IPS-20b (cell line): ENCODE measurements at regions not wholly inside any gene's neighbourhood (a gene's known extent, or its start where the extent isn't known, plus 50 kb on each side); places are given as distances from the start of the nearest gene placed in this dataset.

Experiments used
- H3K27ac ChIP-seq: one replicate; pipeline ENCODE4 v1.5.1; 2013; ENCODE audit warnings: low read length
- H3K27me3 ChIP-seq: 2 replicates; pipeline ENCODE4 v1.6.1; 2013; ENCODE audit warnings: mild to moderate bottlenecking, low read length, inconsistent platforms; ENCODE audit not compliant: insufficient read depth
- H3K36me3 ChIP-seq: 2 replicates; pipeline ENCODE4 v1.6.1; 2013; ENCODE audit warnings: low read depth, mild to moderate bottlenecking, inconsistent platforms, low read length, moderate library complexity; ENCODE audit not compliant: insufficient read depth
- H3K4me1 ChIP-seq: 2 replicates; pipeline ENCODE4 v1.6.1; 2013; ENCODE audit warnings: mild to moderate bottlenecking, control low read depth, inconsistent platforms, low read length, moderate library complexity; ENCODE audit not compliant: insufficient read depth
- H3K4me3 ChIP-seq: 2 replicates; pipeline ENCODE4 v1.5.1; 2013; ENCODE audit warnings: mild to moderate bottlenecking, low read length, inconsistent platforms
- H3K9ac ChIP-seq: 2 replicates; pipeline ENCODE4 v1.6.1; 2013; ENCODE audit warnings: low read depth, mild to moderate bottlenecking, inconsistent platforms, low read length, moderate library complexity
- H3K9me3 ChIP-seq: 2 replicates; pipeline ENCODE4 v1.6.1; 2013; ENCODE audit warnings: mild to moderate bottlenecking, low read depth, low read length, inconsistent platforms; ENCODE audit not compliant: insufficient read depth

DNA sequence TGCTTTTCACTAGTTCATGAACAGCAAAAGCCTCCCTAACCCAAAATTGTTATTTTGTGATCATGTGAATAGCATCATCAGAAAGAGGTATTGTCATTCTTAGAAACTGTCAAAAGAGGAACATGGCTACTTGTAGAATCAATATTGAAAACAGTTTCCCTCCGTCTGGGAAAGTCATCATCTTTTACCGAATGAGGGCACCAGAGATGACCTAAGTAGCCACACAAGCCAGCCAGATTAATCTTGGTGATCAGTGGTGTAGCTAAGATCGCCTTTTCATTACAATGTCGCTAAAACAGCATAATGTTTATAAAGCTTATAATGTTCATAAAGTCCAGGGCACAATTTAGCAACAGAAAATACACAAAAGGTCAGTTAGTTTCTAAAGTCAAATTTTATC lies 136.1 kb downstream of the SIPA1L2 start:
- Histone ChIP-seq H3K9me3 (no peaks in the 10 kb centered on the region), H3K36me3 (no peaks in the 10 kb centered on the region; the same call in 1 of the 2 replicates), H3K9ac (no peak overlapping the region), H3K4me3 (no peak overlapping the region), H3K27me3 (no peaks in the 10 kb centered on the region), H3K4me1 (0 out of 2 replicates have a peak, but pooled peaks cover 5% of the 10 kb centered on the region), H3K27ac (no peak overlapping the region)

DNA sequence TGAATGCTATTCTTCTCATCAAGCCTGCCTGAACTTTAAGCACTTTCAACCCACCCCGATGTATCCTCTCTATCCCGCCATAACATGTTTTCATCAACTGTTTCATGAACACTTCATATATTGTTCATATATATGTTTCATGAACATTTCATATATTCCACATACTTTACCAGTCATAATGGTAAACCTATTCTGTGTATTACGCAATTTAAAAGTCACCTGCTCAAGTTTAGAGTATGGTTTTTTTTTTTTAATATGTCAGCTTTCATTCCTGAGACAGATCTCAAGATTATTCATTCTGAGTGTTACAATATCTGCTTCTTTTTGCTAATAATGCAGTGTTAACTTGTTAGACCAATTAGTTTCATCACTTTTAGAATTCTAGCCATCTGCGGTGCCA lies 140.7 kb downstream of the SIPA1L2 start:
- no peak overlapping the region for H3K4me3 ChIP-seq
- no peaks in the 10 kb centered on the region for H3K27me3 ChIP-seq
- H3K27ac ChIP-seq: no peak overlapping the region
- H3K9me3 ChIP-seq: no peaks in the 10 kb centered on the region
- no peaks in the 10 kb centered on the region; the same call in 1 of the 2 replicates for H3K4me1 ChIP-seq
- no peaks in the 10 kb centered on the region; the same call in 1 of the 2 replicates for H3K36me3 ChIP-seq
- no peak overlapping the region for H3K9ac ChIP-seq

DNA sequence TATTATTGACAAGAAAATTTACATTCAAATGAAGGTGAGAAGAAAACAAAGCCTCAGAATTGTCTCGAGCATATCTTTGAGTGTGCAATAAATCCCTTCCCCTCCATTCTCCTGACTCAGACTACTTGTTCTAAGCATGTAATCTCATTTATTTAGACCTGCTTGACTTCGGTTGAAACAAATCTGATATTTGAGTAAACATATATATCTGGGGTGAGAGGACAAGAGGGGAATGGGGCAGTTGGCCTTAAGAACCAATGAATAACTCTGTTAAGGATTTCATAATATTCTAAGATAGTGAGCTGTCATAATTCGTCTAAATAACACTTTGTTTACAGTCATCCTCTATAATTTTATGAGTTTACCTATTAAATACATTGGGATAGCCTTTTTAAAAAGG lies 142.7 kb downstream of the SIPA1L2 start:
- Histone ChIP-seq H3K27ac (no peak overlapping the region), H3K36me3 (peaks cover 7% of the 10 kb centered on the region), H3K9me3 (no peaks in the 10 kb centered on the region), H3K9ac (no peak overlapping the region), H3K4me3 (no peak overlapping the region), H3K4me1 (no peaks in the 10 kb centered on the region; the same call in 1 of the 2 replicates), H3K27me3 (no peaks in the 10 kb centered on the region)

DNA sequence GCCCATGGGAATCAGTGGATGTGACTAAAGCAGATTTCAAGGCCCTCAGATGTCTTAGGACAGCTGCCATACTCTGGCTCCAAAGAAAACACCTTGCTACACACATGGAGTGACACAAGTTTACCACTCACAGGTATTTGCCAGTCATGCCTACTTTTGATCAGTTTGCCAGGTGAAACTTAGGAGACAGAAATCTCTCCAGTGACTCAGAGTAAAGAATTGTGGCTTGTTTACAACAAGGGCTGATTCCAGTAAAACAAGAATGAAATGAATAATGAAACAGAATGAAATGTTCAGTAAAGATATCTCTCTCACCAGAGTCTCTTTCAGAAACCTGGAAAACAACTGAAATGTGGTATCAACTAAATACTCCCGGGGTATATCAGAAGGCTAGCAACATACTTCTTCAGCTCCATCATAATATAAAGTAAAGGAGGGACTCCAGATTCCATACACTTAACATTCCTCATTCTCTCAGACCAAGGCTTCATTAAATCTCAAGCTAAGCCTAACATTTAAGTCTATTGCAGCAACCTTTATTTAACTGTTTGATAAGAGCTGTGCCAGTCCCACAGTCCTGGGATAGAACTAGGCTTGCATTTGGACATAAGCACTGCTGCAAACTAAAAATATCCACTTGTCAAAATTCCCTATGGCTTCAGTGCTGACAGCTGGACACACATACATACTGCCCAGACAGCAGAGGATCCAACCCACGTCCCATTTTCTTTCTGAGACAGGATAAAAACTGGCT lies 143.3 kb downstream of the SIPA1L2 start:
- Histone ChIP-seq H3K27ac (no peak overlapping the region), H3K27me3 (no peaks in the 10 kb centered on the region), H3K4me3 (no peak overlapping the region), H3K9me3 (no peaks in the 10 kb centered on the region), H3K9ac (no peak overlapping the region), H3K4me1 (no peaks in the 10 kb centered on the region; the same call in 1 of the 2 replicates), H3K36me3 (peaks cover 7% of the 10 kb centered on the region)

DNA sequence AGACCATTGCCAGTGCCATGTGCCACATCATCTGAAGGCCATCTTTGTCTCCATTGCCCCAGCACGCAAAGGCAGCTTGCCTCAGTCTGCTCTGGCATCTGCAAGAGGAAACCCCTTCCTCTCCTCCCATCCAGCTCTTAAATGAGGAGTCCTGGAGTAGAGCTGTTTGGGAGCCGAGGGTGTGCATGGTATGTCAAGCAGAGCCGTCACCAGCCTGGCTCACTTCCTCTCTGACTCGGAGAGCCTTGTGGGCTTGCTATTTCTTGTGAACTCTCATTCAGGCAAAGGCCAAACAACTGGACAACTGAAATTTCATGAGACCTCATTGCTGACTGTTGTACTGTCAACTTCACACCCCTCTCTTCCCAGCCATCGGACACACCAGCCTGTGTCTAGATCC lies 143.9 kb downstream of the SIPA1L2 start:
- no peaks in the 10 kb centered on the region for H3K9me3 ChIP-seq
- H3K9ac ChIP-seq: no peak overlapping the region
- H3K4me3 ChIP-seq: no peak overlapping the region
- peaks cover 7% of the 10 kb centered on the region for H3K36me3 ChIP-seq
- no peaks in the 10 kb centered on the region; the same call in 1 of the 2 replicates for H3K4me1 ChIP-seq
- no peaks in the 10 kb centered on the region for H3K27me3 ChIP-seq
- H3K27ac ChIP-seq: no peak overlapping the region

DNA sequence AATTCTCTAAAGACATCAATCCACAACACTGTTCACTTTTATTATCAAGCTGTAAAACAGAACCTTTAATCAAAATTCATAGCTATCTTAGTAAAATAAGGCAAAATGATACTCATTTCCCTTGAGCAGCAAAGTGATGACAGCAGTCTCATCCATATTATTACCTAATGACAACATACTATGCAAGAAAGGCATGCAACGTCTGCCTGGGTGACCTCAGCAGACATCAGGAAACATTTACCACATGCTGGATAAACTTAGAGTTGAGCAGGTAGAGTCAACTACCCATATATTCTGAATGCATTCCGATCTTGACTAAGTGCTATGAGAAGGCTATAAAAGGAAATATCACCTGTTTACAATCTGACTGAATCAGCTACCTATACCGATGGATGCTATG lies 145.1 kb downstream of the SIPA1L2 start:
- peaks cover 7% of the 10 kb centered on the region for H3K36me3 ChIP-seq
- no peak overlapping the region for H3K27ac ChIP-seq
- H3K4me1 ChIP-seq: no peaks in the 10 kb centered on the region; the same call in 1 of the 2 replicates
- no peaks in the 10 kb centered on the region for H3K27me3 ChIP-seq
- H3K9me3 ChIP-seq: no peaks in the 10 kb centered on the region
- H3K4me3 ChIP-seq: no peak overlapping the region
- H3K9ac ChIP-seq: no peak overlapping the region

DNA sequence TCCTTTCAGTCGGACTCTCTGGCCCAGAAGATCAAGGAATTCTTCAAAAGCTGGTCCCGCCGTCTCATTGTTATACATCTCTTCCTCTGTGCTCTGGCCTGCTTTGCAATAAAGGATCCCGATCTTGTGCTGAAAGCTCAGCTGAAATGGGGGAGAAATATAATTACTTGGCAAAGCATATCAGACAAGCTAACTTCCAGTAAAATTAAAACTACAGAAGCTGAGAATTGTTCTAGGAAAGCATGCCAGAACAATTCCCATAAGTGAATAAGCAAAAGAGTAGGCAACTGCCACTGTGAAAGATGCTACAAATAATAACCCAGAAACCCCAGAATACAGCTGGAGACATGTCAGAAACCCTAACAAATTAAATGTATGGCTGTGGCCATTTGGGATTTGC lies 146.1 kb downstream of the SIPA1L2 start:
- no peaks in the 10 kb centered on the region for H3K9me3 ChIP-seq
- H3K9ac ChIP-seq: no peak overlapping the region
- no peaks in the 10 kb centered on the region for H3K27me3 ChIP-seq
- no peaks in the 10 kb centered on the region; the same call in 1 of the 2 replicates for H3K4me1 ChIP-seq
- H3K27ac ChIP-seq: no peak overlapping the region
- H3K36me3 ChIP-seq: peaks cover 7% of the 10 kb centered on the region
- no peak overlapping the region for H3K4me3 ChIP-seq

DNA sequence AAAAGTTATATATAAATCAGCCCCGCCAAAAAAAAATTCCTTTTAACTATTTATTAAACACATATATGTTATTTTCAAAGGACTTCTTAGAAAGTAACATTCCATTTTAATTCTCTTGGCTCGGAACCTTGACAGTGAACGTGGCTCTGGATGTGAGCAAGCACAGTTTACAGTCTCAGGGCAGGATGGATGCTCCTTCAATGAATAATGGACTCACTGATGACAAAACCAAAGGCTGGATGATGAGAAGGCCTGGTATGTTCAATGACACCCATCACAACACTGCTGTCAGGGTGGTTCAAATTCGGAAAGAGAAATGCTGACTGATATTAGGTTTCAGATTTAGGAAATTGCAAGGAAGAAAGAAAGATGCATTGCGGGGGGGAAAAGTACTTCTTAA lies 148.8 kb downstream of the SIPA1L2 start:
- Histone ChIP-seq H3K9me3 (no peaks in the 10 kb centered on the region), H3K27ac (no peak overlapping the region), H3K4me3 (no peak overlapping the region), H3K27me3 (no peaks in the 10 kb centered on the region), H3K36me3 (peaks cover 7% of the 10 kb centered on the region), H3K4me1 (no peaks in the 10 kb centered on the region), H3K9ac (no peak overlapping the region)

DNA sequence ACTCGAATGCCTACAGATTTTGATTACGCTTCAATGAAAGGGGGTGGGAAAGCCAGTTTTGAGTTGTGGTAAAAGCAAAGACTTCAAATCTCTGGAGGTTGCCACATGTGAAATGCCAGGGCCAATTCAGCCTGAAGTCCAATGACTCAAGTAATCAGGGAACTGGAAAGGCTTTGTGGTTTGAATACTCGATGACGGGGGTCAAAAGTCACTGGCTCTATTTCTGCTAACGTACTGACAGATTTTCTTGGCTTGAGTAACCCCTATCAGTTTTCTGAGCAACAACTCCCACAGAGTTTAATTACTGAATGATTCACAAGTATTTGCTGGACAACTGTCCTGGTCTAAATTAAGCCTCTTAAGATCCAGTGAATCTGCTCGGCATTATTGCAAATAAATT lies 152.2 kb downstream of the SIPA1L2 start:
- Histone ChIP-seq H3K9me3 (no peaks in the 10 kb centered on the region), H3K9ac (no peak overlapping the region), H3K27me3 (no peaks in the 10 kb centered on the region), H3K4me1 (peaks cover 18% of the 10 kb centered on the region), H3K4me3 (no peak overlapping the region), H3K36me3 (peaks cover 1% of the 10 kb centered on the region; the same call in 1 of the 2 replicates), H3K27ac (no peak overlapping the region)

DNA sequence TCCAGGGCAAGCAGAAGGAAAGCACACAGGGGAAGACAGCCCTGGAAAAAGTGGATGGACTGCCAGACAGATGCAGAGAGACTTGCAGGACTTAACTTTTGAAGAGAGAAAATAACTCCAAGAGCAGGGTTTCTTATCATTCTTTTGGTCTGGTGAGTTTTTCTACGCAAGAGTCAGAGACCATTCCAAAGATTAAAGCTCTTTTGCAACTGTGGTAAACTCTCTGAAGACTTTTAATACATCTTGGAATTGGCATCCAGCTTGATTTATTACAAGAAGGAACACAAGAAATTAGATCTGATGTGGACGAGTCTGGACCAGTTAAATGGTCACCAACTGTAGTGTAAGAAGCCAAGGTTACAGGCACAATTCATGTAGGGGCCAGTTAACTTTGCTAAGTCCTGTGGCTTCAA lies 153.4 kb downstream of the SIPA1L2 start:
- H3K9ac ChIP-seq: no peak overlapping the region
- H3K27ac ChIP-seq: no peak overlapping the region
- H3K4me1 ChIP-seq: peaks cover 29% of the 10 kb centered on the region
- H3K9me3 ChIP-seq: no peaks in the 10 kb centered on the region
- no peak overlapping the region for H3K4me3 ChIP-seq
- H3K36me3 ChIP-seq: no peaks in the 10 kb centered on the region
- H3K27me3 ChIP-seq: no peaks in the 10 kb centered on the region

DNA sequence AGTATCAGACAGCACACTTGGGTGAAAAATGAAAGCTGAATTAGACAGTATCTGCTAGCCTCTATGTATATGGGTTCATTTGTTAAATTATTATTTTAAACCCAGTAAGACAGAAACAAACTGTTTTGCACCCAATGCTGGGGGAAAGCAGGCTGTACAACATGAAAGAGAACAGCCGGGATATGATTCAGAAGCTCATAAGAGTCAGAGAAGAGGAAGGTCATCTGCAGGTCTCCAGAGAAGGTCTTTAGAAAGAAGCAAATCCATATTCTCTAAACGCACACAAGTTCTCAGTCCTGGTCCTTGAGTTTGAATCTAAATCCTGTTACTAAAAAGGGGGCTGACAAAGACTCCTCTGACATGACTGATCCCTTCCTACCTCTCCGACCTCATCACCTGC lies 155.1 kb downstream of the SIPA1L2 start:
- H3K9ac ChIP-seq: no peak overlapping the region
- no peaks in the 10 kb centered on the region for H3K36me3 ChIP-seq
- no peaks in the 10 kb centered on the region for H3K9me3 ChIP-seq
- no peak overlapping the region for H3K4me3 ChIP-seq
- H3K27me3 ChIP-seq: peaks cover 14% of the 10 kb centered on the region; the same call in 1 of the 2 replicates
- peaks cover 29% of the 10 kb centered on the region for H3K4me1 ChIP-seq
- no peak overlapping the region for H3K27ac ChIP-seq

DNA sequence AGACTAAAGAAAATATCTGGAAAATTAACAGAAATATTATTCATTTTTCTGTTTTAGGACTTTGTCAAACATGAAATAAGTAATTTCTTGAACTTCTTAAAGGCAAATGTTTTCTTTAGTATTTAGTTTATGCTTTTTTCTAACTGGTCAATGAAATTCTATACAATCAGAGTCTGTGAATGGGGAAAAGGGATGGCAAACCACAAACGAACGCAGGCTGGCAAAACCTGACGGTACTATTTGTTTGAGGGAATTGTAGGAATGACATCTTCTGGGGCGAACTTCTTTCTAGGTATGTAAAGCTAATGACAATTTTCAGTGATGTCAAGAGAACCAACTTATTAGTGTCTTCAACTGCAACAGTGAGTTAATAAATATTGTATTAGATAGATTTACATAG lies 156.0 kb downstream of the SIPA1L2 start:
- Histone ChIP-seq H3K36me3 (no peaks in the 10 kb centered on the region), H3K4me3 (no peak overlapping the region), H3K9me3 (no peaks in the 10 kb centered on the region), H3K9ac (no peak overlapping the region), H3K27ac (no peak overlapping the region), H3K4me1 (peaks cover 29% of the 10 kb centered on the region), H3K27me3 (peaks cover 23% of the 10 kb centered on the region; the same call in 1 of the 2 replicates)
